Activated gamma-delta T cell treated with anti-CD3 and anti-CD28 coated beads, Interleukin-2, amount 50 U/mL, for 16 hours (primary cell): ENCODE measurements at regions not wholly inside any gene's neighbourhood (a gene's known extent, or its start where the extent isn't known, plus 50 kb on each side); places are given as distances from the start of the nearest gene placed in this dataset.
"Not testable (repeated sequence)": the region's sequence is repeated elsewhere in the genome, so short reads cannot be mapped to it uniquely, and the experiment has no call there.

ENCODE experiments used
- DNase-seq: peaks from one replicate; pipeline ENCODE4 v3.0.0-alpha.2; 2020; ENCODE audit warnings: low read depth

DNA sequence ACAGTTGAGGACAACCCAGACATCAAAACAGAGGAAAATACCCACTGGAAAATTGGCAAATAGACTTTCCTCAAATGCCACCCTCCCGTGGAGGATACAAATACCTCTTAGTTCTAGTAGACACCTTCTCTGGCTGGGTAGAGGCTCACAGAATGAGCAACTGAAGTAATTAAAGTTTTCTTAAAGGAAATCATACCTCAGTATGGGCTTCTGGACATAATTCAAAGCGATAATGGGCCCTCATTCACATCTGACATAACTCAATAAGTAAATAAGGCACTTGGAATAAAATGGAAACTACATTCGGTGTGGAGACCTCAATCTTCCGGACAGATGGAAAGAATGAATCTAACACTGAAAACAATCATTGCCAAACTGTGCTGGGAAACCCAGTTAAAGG is 115.2 kb upstream of the PLCL2 start:
- DNase-seq, result no peak

GRCh38 chr3:16770021-16770420 is 114.7 kb upstream of the PLCL2 start:
- no peak for DNase-seq

DNA sequence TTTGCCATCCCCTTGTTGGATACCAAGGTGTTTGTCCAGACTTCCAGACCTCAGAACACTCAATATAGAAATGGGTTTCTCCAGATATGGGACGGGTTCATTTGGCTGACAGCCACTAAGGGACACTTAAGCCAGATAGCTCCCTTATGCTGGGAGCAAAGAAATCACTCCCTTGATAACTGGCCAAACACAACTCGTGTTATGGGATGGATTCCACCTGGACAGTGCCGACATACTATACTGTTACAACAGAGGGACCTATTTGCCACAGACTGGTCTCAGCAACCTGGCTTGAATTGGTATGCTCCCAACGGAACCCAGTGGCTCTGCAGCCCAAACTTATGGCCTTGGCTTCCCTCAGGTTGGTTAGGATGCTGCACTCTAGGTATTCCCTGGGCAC is 114.0 kb upstream of the PLCL2 start:
- no peak for DNase-seq

DNA sequence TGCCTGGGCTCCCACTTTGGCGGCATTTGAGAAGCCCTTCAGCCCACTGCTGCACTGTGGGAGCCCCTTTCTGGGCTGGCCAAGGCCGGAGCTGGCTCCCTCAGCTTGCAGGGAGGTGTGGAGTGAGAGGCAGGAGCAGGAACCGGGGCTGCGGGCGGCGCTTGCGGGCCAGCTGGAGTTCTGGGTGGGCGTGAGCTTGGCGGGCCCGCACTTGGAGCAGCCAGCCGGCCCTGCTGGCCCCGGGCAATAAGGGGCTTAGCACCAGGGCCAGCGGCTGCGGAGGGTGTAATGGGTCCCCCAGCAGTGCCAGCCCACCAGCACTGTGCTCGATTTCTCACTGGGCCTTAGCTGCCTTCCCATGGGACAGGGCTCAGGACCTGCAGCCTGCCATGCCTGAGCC is 111.2 kb upstream of the PLCL2 start:
- DNase-seq, result not testable (repeated sequence)

GRCh38 chr3:16774536-16774935 is 110.2 kb upstream of the PLCL2 start:
- not testable (repeated sequence) for DNase-seq

GRCh38 chr3:16784973-16785372 is 99.8 kb upstream of the PLCL2 start:
- no peak for DNase-seq

DNA sequence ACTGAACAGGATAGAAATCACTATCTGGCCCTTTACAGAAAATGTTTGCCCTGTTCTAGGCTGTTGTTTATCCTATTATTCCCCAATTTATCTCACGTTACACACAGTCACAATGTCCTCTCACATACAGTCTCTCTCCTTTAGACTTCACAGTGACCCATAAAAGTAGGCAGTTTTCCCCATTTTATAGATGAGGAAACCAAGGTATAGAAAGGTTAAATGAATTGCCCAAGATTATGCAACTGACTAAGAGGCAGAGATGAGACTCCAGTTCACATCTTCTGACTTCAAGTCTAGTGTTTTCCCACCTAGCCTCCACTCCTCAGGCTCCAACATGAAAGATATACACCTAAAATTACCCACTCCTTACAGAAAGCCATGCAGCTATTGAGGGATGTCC is 99.3 kb upstream of the PLCL2 start:
- no peak for DNase-seq

DNA sequence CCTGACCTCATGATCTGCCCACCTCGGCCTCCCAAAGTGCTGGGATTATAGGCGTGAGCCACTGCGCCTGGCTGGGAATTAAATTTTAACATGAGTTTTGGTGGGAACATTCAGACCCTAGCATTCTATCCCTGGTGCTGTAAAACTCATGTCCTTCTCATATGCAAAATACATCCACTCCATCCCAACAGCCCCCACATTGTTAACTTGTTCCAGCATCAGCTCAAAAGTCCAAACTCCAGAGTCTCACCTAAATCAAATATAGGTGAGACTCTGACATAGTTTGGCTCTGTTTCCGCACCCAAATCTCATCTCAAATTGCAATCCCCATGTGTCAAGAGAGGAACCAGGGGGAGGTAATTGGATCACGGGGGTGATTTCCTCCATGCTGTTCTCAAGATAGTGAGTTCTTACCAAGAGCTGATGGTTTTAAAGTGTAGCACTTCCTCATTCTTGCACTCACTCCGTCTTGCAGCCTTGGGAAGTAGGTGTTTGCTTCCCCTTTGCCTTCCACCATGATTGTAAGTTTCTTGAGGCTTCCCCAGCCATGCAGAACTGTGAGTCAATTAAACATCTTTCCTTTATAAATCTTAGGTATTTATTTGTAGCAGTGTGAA is 96.2 kb upstream of the PLCL2 start:
- no peak for DNase-seq

DNA sequence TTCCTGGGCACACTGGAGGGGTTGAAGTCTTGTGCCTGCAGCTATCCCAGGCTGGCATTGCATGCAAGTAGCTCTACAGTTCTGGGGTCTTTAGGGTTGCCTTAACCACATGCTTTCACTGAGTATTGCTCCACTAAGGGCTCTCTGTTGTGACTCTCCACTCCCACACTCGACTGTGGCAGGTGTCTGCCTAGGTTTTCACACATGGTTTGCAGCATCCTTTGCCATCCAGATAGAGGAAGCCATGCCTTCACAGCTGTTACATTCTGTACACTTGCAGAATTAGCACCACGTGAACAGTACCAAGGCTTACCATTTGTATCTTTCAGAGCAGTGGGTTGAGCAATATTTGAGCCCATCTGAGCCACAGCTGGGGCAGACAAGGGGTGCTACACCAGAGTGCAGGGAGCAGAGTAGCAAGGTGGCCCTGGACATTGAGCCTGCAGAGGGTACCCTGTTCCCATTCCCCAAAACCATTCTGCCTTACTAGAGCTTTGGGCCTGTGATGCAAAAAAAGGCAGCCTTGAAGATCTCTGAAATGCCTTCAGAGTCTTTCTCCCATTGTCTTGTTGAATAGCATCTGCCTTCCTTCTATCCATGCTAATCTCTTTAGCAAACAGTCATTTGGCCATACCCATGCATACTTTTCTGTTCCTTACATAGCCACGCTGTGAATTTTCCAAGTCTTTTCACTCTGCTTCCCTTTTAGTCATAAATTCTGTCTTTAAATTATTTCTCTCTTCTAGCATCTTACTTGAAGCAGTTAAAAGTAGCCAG is 95.2 kb upstream of the PLCL2 start:
- DNase-seq, result peak; percentile 24

DNA sequence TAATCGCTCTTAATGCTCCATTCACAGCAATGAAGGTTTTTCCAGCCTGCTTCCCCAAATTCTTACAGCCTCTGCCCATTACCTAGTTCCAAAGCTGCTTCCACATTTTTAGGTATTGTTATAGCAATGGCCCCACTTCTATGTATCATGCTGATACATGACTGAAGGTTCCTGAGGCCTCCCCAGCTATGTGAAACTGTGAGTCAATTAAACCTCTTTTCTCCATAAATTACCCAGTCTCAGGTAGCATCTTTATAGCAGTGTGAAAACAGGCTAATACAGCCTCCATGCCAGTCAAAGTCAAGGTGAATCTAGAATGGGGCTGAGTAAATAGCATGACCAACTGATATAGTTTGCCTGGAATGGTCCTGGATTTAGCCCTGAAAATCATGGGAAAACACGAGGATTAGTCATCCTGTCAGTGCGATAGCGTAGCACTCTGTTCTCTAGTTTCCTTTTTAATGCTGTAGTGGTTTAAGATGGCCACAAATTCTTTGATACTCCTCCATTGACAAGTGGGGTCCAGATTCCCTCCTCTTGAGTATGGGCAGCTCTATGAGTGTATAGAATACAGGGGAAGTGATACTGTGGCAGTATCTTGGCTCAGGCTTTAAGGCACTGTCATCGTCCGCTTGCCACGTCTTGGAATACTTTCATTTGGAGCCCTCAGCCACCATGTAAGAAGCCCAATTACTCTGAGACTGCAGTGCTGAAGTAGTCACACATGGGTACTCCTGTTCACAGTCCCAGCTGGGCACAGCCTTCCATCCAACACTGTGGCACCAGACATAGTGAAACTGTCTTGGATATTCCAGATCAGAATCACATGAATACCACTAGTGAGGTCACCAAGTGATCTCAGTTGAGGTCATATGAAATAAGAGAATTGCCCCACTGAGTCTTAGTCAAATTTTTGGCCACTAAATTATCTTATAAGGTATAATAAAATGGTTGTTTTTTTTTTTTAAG is 94.0 kb upstream of the PLCL2 start:
- DNase-seq, result no peak

DNA sequence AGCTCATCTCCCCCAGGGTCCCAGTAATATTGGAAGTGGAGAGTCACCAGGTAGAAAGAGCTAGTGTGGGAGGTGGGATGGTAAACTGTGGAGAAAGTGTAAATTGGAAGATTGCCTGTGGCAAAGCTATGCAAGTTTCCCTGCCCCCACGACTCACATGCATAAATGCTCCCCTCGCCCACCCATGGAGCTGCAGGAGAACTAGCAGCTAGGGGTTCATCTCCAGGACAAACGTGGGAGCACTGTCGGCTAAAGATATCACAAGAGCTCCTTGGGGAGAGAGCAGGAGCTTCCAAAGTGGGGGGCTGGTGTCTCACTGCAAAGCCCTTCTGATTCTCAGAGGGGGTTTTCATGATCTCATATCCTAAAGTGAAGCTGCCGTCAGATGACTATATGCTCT is 91.4 kb upstream of the PLCL2 start:
- DNase-seq, result no peak

DNA sequence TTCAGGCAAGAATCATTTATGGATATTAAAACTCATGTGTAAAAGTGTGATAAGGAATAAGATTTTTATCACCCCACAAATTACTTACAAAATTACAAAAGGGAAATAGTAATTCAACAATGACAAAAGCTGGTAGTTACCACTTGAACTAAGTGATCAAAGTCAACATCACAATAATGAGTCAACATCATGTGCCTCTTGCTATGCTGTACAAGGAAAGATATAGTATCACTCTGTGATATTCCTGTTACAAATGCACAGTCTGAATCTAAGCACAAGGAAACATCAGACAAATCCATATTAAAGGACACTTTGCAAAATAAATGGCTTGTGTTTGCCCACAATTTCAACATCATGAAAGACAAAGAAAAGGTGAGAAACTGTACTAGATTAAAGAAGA is 90.5 kb upstream of the PLCL2 start:
- no peak for DNase-seq

- no peak for DNase-seq
These were observed 89.2 kb upstream of the PLCL2 start for GRCh38 chr3:16795581-16795980.

DNA sequence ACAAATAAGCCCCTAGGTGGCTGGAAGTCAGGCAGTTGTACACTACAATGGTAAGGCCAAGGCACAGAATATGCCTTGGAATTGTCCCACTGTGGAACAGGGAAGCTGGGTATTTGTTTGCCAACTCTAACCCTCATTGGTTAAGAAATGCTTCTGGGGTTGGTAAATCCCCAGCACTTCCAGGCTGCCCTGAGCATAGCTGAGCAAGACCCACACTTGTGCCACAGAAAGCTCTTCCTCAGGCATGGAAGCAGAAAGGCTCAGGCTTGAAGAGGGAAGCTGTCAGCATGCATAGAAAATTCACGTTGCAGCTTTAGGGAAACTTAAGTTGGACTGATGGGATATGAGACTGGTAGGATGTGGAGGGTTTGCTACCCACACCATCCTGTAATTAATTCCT is 86.9 kb upstream of the PLCL2 start:
- no peak for DNase-seq

DNA sequence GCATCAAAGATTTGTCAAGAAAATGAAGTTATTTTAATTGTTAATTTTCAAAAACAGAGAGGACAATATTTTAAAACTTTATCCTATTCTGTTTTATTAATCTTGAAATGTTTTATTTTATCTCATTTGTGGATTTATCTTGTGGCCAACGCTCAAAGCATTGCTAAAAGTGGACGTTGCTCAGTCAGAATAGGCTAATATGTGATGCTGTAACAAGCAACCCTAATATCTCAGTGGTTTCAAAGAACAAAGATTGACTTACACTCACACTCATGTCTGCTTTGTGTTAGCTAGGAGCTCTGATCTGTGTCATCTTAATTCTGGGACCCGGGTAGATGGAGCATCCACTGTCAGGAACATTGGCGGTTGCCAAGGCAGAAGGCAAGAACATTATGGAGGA is 86.0 kb upstream of the PLCL2 start:
- DNase-seq, result no peak

- no peak for DNase-seq
These were observed 84.4 kb upstream of the PLCL2 start for GRCh38 chr3:16800361-16800760.

DNA sequence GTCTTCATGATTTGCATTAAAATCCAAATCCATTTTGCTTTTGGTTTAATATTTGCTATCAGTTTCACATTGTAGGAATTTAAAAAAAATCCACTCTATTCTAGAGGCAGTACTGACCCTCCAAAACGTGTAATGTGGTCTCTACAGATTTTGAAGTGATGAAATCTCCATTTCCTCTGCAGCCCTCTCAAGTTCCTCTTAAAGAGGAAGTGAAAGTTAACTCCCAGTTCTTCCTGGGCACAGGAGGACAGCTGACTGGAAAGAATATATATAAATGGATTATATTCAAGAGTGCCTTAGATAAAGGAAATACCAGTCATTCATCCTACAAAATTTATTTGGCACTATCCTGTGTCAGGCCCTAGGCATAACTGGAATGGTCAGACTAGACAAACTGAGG is 83.5 kb upstream of the PLCL2 start:
- DNase-seq, result no peak

- no peak for DNase-seq
These were observed 83.1 kb upstream of the PLCL2 start for GRCh38 chr3:16801698-16802097.

- no peak for DNase-seq
These were observed 82.4 kb upstream of the PLCL2 start for GRCh38 chr3:16802389-16802788.

GRCh38 chr3:16803019-16803418 is 81.7 kb upstream of the PLCL2 start:
- DNase-seq, result no peak

- no peak for DNase-seq
These were observed 77.4 kb upstream of the PLCL2 start for GRCh38 chr3:16807391-16807790.

DNA sequence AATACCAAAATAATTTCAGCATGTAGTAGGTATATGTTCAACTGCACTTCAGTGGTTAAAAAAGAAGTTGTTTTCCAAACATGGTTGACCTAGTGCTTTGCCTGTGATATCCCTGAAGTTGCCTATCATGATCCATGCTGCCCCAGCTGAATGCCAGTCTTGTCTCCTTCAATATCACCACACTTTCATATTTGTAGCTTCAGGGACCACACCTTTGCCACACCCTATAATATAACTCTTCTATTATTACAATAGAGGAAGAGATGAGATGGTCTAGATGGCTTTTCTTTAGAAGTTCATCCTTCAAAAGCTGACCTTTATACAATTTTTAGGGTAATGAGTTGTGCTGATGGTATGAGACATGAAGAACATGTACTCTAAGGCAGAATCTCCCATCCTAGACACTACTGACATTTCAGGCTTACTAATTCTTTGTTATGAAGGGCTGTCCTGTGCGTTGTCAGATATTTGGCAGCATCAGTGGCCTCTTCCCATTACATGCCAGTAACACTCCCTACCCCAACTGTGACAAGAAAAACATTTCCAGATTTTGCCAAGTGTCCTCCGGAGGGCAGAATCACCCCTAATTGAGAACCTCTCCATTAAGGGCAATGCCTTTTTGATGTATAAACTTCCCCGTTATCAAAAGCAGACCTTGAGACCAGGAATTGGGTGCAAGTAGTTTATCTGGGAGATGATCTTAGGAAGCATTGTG is 76.2 kb upstream of the PLCL2 start:
- DNase-seq, result no peak
